ENCODE measurements at regions not wholly inside any gene's neighbourhood (a gene's known extent, or its start where the extent isn't known, plus 50 kb on each side); places are given as distances from the start of the nearest gene placed in this dataset.
"Not testable (repeated sequence)": the region's sequence is repeated elsewhere in the genome, so short reads cannot be mapped to it uniquely, and the experiment has no call there.

GRCh38 chr3:130029531-130030289 is 51.9 kb upstream of the ALG1L2 start:
- H3K27me3 Mint-ChIP-seq (ENCODE audit: low read depth); H3K4me3 Mint-ChIP-seq; H3K4me1 Mint-ChIP-seq; ATAC-seq; H3K36me3 Mint-ChIP-seq; DNase-seq (ENCODE audit: low spot score); POLR2A ChIA-PET; H3K27ac Mint-ChIP-seq; H3K9me3 Mint-ChIP-seq: not testable (repeated sequence)
- CTCF ChIA-PET = interaction anchor here (1.2 kb wide), 1 partner anchor 87 kb away, joined by 3 read pairs; no protein-coding TSS in a partner anchor
- TF ChIP-seq HMGA2 (CRISPR knock-in tag; IDR thresholded peaks at IDR 0.05) = peak; percentile 78
